ENCODE measurements at regions not wholly inside any gene's neighbourhood (a gene's known extent, or its start where the extent isn't known, plus 50 kb on each side); places are given as distances from the start of the nearest gene placed in this dataset.

- DNase-seq, result peak in 1 of 58 donors; percentile 5
Observed at GRCh38 chr15:38671675-38672254, 107.2 kb upstream of the RASGRP1 start.

DNA sequence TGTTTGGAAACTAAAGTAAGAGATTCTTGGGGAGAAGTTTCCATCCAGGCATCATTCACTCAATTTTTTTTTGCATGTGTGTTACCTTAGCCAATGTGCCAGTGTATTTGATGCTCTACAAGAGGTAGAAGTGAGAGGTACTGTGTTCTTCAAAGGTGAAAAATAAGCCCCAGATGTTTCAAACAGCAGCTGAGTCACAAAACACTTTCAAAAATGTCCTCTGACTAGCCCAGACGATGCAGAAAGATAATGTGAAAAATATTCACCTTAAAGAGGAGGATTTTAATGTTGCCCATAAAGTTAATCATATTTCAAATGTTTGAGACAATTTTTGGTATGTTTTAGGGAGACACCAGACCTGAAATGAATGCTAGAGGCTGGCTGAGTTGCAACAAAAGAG is 107.7 kb upstream of the RASGRP1 start:
- DNase-seq, result no peak

- DNase-seq, result no peak
Observed at GRCh38 chr15:38672814-38673670, 108.4 kb upstream of the RASGRP1 start.

DNA sequence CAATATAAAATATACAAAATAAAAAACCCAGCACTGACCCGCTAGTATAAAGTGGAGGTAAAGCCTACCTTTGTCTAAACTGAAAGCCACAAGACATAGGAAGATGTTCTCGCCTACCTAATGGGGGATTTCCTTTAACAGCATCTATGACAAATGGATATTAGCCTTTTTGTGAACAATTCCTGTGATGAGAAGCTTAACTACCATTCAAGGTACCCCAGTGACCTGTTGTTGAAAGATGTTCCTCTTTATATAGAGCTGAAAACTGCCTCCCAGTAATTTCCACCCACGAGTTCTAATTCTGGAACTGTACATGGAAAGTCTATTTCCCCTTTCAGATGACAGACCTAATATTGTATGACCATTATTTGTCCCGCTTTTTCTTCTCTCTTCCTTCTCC is 109.8 kb upstream of the RASGRP1 start:
- no peak for DNase-seq

DNA sequence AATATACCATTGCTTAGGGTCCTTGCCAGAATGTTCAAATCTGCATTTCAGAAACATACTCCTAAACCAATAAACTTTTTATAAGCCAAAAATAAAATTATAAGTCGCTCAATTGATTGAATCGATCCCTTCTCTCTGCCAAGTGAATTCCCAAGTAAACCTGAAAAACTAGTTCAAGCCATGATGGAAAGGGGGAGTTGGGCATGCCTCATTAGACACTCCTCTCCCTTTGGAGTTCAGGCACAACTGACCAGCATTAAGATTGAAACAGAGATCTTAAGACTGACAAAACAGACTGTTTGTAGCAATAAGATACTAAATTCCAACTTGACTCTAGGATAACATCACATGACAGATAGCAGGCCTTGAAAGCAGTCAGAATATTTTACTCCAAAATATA is 113.7 kb upstream of the RASGRP1 start:
- DNase-seq, result no peak

- DNase-seq, result no peak
Observed at GRCh38 chr15:38680775-38681174, 116.2 kb upstream of the RASGRP1 start.

DNA sequence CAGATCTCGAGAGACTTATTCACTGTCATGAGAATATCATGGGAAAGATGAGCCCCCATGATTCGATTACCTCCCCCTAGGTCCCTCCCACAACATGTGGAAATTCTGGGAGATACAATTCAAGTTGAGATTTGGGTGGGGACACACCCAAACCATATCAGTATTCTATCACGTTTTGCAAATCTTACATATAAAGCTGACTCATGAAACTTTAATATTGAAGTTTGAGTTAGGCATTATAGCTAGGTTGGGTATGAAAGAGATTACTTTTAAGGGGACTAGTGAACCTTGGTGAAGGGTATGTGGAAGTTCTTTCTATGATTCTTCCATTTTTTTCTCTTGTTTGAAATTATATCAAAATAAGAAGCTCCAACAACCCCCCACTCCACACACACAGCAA is 117.7 kb upstream of the RASGRP1 start:
- no peak for DNase-seq

- no peak for DNase-seq
Observed at GRCh38 chr15:38682861-38683260, 118.2 kb upstream of the RASGRP1 start.

- DNase-seq, result peak in 46 of 58 donors; percentile 5 to 65 (median 24)
Observed at GRCh38 chr15:38683382-38684242, 119.0 kb upstream of the RASGRP1 start.

GRCh38 chr15:38684440-38685010 is 119.9 kb upstream of the RASGRP1 start:
- DNase-seq, result no peak

GRCh38 chr15:38685686-38686339 is 121.2 kb upstream of the RASGRP1 start:
- no peak for DNase-seq

DNA sequence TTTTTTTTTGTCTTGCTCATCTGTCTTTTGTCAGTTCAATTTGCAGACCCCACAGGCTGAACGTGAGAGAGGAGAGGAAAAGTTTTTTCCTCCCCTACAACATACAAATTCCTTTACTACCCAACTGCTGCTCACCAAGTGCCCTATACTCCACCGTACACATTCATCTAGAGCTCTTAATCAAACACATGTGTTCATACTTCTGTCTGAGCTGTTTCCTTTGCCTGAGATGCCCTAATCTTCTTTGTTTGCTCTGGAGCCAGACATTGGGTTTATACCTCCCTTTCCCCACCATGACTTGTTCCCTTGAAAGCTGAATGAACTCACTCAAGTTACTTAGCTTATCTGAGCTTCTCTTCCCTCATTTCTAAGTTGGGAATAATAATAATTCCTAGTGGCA is 122.7 kb upstream of the RASGRP1 start:
- no peak for DNase-seq

GRCh38 chr15:38687775-38688495 is 123.3 kb upstream of the RASGRP1 start:
- no peak for DNase-seq

GRCh38 chr15:38688761-38689160 is 124.1 kb upstream of the RASGRP1 start:
- DNase-seq, result no peak

GRCh38 chr15:38689522-38689921 is 124.9 kb upstream of the RASGRP1 start:
- DNase-seq, result no peak

DNA sequence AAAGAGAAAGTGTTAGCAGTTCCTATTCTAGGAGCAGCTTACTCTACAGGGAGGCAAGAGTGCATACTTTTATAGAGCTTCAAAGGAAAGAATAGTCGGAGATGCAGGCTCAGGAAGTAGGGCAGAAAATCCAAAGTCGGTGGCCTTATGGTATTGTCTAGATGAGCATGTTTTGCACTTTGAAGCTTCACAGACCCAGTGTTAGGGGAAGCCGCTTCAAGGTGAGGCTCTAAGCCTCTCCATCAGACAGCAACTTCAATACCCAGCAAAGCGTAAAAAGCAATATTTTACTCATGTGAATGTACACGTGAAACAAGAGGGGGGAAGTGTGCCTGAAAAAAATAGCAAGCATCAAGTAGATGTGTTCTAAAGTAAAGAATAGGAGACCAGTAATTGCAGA is 125.6 kb upstream of the RASGRP1 start:
- no peak for DNase-seq

GRCh38 chr15:38690719-38691332 is 126.2 kb upstream of the RASGRP1 start:
- peak in 50 of 58 donors; percentile 4 to 72 (median 34) for DNase-seq

DNA sequence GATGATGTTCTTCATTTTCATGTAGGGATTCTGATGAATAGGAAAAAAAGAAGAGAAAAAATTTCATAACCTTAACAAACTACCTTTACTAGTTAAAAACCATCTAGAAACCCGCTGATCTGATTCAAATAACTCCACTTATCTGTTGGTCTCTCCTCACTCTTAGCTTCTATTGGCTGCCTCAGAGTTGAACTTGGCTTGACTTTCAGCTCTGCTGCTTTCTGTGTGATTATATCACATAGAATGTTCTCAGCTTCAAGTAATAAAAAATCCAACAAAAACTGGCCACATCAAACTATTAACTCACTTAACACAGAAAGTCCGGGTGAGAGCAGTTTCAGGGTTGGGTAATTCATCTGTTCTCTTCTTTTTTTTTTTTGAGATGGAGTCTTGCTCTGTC is 126.8 kb upstream of the RASGRP1 start:
- DNase-seq, result no peak

DNA sequence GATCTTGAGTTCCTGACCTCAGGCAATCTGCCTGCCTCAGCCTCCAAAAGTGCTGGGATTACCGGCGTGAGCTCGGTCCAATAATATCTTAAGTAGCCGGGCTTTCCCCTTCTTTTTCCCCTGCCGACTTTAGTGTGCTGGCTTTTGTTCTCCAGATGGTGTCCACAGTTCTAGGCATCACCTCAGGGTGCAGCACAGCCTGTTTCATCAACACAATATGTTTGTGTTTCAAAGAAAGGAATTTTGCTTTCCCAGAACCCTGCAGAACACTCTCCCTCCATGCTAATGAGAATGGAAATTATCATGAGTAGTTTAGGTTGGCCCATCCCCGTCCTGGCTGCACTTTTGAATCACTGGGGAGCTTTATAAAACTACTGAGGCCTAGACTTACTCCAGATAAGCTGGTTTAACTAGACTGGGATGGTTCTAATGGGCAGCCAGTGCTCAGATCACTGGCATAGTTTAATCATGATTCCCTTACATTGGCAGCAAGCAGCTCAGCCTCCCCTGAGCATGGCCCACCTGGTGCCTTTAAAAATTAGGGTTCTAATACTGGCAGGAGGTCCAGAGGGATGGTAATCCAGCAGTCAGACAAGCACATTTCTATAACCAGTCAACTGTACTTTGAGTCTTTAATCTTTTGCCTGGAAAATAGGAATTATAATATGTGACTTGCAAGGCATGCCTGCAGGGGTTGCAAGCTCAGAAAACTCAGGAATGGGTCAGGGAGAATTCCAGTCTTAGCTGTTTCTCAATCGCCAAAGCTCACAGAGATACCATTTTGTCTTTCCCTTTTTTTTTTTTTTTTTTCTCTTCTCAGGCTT is 127.6 kb upstream of the RASGRP1 start:
- no peak for DNase-seq

All from anterior cingulate cortex (tissue), 58 donors.